HG02884 (cell line): ENCODE measurements at regions not wholly inside any gene's neighbourhood (a gene's known extent, or its start where the extent isn't known, plus 50 kb on each side); places are given as distances from the start of the nearest gene placed in this dataset.
"Not testable (repeated sequence)": the region's sequence is repeated elsewhere in the genome, so short reads cannot be mapped to it uniquely, and the experiment has no call there.

Experiments used
- ATAC-seq: cut with Tn5 transposase; IDR thresholded peaks from one replicate; pipeline ENCODE4 v1.9.1; 2021; ENCODE audit warnings: mild to moderate bottlenecking, moderate library complexity; ENCODE audit not compliant: unreplicated experiment

DNA sequence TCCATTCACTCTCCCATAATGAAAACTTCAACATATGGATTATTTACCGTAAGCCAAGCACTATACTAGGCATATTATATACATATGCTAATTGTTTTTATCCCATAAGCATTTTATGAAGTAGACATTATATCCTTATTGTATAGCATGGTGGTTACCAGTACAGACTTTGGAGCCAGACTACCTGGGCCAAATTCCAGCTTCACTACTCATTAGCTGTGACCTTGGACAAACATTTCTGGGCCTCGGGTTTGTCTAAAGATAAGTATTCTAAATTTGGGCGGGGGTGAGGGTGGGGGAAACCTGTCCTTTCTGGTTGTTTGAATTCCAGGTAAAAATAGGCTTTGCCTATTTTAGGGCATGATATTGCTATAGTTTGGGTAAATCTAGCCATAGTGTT lies 66.5 kb upstream of the P2RY1 start:
- no peak for ATAC-seq

GRCh38 chr3:152769523-152769922 lies 65.4 kb upstream of the P2RY1 start:
- ATAC-seq: peak; percentile 76

DNA sequence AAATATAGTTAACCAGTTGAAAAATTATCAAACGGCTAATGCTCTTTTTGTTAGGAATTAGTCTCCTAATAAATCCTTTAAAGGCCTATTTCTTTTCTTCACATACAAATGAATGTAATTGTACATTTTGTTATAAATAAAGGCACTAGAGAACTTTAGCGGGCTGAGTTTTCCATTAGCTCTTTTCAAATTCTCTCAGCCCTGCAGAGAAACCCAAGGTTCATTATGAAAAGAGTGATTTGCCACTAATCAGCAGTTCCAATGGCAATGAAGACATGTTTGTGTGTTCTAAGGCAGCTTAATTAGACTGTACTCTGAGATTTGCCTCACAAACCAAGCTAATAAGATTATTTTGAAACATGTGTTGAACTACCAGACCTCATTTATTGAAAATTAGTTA lies 64.6 kb upstream of the P2RY1 start:
- ATAC-seq: no peak

GRCh38 chr3:152771120-152771519 lies 63.8 kb upstream of the P2RY1 start:
- ATAC-seq: no peak

- no peak for ATAC-seq
These were observed 62.2 kb upstream of the P2RY1 start for GRCh38 chr3:152772674-152773225.

DNA sequence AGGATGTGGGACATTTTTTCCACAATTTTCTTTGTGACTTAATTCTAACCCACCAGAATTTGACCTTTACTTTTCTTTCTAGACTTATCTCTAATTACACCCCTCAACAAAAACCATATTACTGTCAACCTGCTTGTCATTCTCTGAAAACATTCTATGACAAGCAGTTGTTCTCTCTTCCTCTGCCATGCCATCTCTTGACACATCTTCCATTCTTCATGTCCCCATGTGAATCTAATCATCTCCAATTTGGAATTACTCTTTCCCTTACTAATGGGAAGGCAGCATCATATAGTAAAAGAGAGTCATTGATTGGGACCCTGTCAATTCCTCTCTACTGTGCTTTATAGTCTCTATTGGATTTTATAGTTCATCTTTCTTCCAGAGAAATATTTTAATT lies 61.3 kb upstream of the P2RY1 start:
- no peak for ATAC-seq

GRCh38 chr3:152774230-152774629 lies 60.7 kb upstream of the P2RY1 start:
- ATAC-seq: not testable (repeated sequence)

GRCh38 chr3:152778022-152778421 lies 56.9 kb upstream of the P2RY1 start:
- ATAC-seq: no peak

GRCh38 chr3:152779653-152780052 lies 55.3 kb upstream of the P2RY1 start:
- ATAC-seq: no peak

DNA sequence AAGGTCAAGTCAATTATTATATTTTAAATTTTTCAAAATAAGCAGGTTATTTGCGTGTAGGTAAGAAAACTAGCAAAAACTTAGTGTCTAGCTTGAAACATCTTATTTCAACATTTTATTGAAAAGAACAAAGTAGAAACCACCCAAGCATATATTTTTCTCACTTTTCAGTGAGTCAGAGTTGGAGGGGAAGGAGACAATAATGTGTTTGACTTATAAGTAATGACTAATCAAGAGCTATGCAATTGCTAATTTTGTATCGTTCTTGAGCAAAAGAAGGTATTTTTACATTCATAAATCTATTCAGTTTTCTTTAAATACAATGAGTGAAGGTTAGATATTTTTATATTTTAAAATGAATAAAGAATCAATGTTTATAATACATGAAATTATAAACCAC lies 54.4 kb upstream of the P2RY1 start:
- no peak for ATAC-seq

DNA sequence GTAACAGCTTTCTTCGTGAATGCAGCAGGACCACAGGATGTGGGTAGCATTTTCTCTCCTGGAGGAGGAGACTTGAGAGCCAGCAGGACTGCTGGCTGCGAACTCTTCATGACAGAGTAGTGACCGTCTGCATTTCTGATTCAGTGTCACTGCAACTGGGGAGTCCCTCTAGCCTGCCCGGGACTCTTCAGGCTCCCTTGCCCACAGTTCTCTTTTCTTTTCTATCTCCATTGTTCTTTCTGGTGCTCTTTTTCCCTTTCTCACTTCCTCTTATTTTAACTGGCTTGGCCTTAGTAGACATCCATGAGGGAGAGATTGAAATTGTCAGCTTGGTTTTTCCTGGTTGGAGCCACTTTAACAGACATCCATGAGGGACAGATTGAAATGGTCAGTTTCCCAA lies 49.9 kb upstream of the P2RY1 start:
- ATAC-seq: no peak
